K562 (cell line): ENCODE measurements at regions not wholly inside any gene's neighbourhood (a gene's known extent, or its start where the extent isn't known, plus 50 kb on each side); places are given as distances from the start of the nearest gene placed in this dataset.

Experiments
- CREB1 ChIP-seq, 2 experiments: sonication (generic) in 1 of 2; formaldehyde crosslinking in 1 of 2; IDR thresholded peaks; 2 replicates each; pipeline versions ENCODE4 v1.6.1 to v1.8.0; 2012 to 2022; ENCODE audit warnings: inconsistent platforms in 1 of 2, mild to moderate bottlenecking in 1 of 2, missing genetic modification reagents in 1 of 2, moderate library complexity in 1 of 2
- CTBP1 ChIP-seq: fragments of 450-650 bp; IDR thresholded peaks from 2 replicates; pipeline ENCODE4 v1.6.1; 2016; ENCODE audit warnings: borderline replicate concordance
- ETV6 ChIP-seq, 3 experiments: fragments of 150-350 bp in 1 of 3; sonication (generic) in 1 of 3; formaldehyde crosslinking in 1 of 3; IDR thresholded peaks; 2 replicates each; pipeline versions ENCODE4 v1.6.1 to v1.8.0; 2014 to 2022; ENCODE audit warnings: borderline replicate concordance in 2 of 3, low read depth in 2 of 3, antibody characterized with exemption in 1 of 3, low read length in 1 of 3, mild to moderate bottlenecking in 1 of 3, missing genetic modification reagents in 1 of 3
- NUFIP1 ChIP-seq: fragments of 450-650 bp; IDR thresholded peaks from 2 replicates; pipeline ENCODE4 v1.6.1; 2018; ENCODE audit not compliant: partially characterized antibody
- RFX1 ChIP-seq: fragments of 450-650 bp; IDR thresholded peaks from 2 replicates; pipeline ENCODE4 v1.6.1; 2016; ENCODE audit warnings: mild to moderate bottlenecking, moderate library complexity
- SMAD2 ChIP-seq: fragments of 150-350 bp; IDR thresholded peaks from 2 replicates; pipeline ENCODE4 v1.6.1; 2014; ENCODE audit warnings: low read depth, mild to moderate bottlenecking, low read length
- SP1 ChIP-seq: sonication (generic); formaldehyde crosslinking; IDR thresholded peaks from 2 replicates; pipeline ENCODE4 v1.8.1; 2022; ENCODE audit warnings: mild to moderate bottlenecking, missing genetic modification reagents
- TRIM25 ChIP-seq: fragments of 450-650 bp; IDR thresholded peaks from 2 replicates; pipeline ENCODE4 v1.7.0; 2016; ENCODE audit warnings: borderline replicate concordance
- ZNF140 ChIP-seq: fragments of 250-450 bp; sonication (Bioruptor Pico); IDR thresholded peaks from 2 replicates; pipeline ENCODE4 v1.8.0; 2021; ENCODE audit warnings: moderate library complexity, mild to moderate bottlenecking, inconsistent platforms
- ZNF282 ChIP-seq: sonication (generic); formaldehyde crosslinking; IDR thresholded peaks from 2 replicates; pipeline ENCODE4 v1.8.1; 2023; ENCODE audit warnings: missing genetic modification reagents
- ZNF76 ChIP-seq: fragments of 250-450 bp; sonication (Bioruptor Pico); IDR thresholded peaks from 2 replicates; pipeline ENCODE4 v1.4.0; 2020; ENCODE audit warnings: mild to moderate bottlenecking, moderate library complexity, borderline replicate concordance
- TF ChIP-seq, protein P1 (sequence below): sonication (generic); formaldehyde crosslinking; IDR thresholded peaks from 2 replicates; pipeline ENCODE4 v1.4.0; 2020; ENCODE audit warnings: mild to moderate bottlenecking, missing genetic modification reagents
- TF ChIP-seq, protein P2 (sequence below): fragments of 200-600 bp; sonication (generic); IDR thresholded peaks from one replicate; pipeline ENCODE4 v1.6.1; 2012; ENCODE audit warnings: mild to moderate bottlenecking, low read depth, low read length, inconsistent platforms
- TF ChIP-seq, protein P3 (sequence below): fragments of 150-350 bp; conservative IDR thresholded peaks from 2 replicates; pipeline ENCODE4 v1.6.1; 2014; ENCODE audit warnings: low read length

DNA sequence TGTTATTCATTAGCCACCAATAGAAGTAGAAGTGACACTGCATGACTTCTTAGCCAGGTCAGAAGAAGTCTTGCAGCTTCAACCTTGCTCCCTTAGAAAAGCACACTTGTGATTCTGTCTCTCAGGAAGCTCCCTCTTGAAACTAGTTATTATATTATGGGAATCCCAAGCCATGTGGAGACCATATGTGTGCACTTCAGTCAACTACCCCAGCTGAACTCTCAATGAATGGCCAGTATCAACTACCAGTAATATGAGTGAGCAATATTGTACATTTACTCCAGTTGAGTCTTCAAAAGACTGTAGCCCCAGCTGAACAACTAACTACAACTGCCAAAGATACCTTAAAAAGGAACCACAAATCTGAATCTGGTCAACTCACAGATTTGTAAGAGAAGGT, 77.1 kb upstream of the GABRA3 start:
- TF ChIP-seq RFX1 (no peak), ZNF76 (CRISPR knock-in tag) (no peak), CTBP1 (no peak), SMAD2 (no peak), NUFIP1 (no peak), SP1 (CRISPR knock-in tag) (no peak), CREB1 (IDR thresholded peaks at IDR 0.05) (no peak), CREB1 (CRISPR knock-in tag; IDR thresholded peaks at IDR 0.05) (no peak), TRIM25 (no peak), ZNF282 (CRISPR knock-in tag) (no peak), ZNF140 (no peak), ETV6 (IDR thresholded peaks at IDR 0.05; ENCODE audit: borderline replicate concordance in 1 of 2, low read depth in 2 of 2, low read length in 1 of 2) (no peak), ETV6 (CRISPR knock-in tag; IDR thresholded peaks at IDR 0.05; ENCODE audit: borderline replicate concordance) (no peak)
- TF ChIP-seq, protein P1, sequence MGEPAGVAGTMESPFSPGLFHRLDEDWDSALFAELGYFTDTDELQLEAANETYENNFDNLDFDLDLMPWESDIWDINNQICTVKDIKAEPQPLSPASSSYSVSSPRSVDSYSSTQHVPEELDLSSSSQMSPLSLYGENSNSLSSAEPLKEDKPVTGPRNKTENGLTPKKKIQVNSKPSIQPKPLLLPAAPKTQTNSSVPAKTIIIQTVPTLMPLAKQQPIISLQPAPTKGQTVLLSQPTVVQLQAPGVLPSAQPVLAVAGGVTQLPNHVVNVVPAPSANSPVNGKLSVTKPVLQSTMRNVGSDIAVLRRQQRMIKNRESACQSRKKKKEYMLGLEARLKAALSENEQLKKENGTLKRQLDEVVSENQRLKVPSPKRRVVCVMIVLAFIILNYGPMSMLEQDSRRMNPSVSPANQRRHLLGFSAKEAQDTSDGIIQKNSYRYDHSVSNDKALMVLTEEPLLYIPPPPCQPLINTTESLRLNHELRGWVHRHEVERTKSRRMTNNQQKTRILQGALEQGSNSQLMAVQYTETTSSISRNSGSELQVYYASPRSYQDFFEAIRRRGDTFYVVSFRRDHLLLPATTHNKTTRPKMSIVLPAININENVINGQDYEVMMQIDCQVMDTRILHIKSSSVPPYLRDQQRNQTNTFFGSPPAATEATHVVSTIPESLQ (CRISPR knock-in tag) = no peak
- TF ChIP-seq, protein P2, sequence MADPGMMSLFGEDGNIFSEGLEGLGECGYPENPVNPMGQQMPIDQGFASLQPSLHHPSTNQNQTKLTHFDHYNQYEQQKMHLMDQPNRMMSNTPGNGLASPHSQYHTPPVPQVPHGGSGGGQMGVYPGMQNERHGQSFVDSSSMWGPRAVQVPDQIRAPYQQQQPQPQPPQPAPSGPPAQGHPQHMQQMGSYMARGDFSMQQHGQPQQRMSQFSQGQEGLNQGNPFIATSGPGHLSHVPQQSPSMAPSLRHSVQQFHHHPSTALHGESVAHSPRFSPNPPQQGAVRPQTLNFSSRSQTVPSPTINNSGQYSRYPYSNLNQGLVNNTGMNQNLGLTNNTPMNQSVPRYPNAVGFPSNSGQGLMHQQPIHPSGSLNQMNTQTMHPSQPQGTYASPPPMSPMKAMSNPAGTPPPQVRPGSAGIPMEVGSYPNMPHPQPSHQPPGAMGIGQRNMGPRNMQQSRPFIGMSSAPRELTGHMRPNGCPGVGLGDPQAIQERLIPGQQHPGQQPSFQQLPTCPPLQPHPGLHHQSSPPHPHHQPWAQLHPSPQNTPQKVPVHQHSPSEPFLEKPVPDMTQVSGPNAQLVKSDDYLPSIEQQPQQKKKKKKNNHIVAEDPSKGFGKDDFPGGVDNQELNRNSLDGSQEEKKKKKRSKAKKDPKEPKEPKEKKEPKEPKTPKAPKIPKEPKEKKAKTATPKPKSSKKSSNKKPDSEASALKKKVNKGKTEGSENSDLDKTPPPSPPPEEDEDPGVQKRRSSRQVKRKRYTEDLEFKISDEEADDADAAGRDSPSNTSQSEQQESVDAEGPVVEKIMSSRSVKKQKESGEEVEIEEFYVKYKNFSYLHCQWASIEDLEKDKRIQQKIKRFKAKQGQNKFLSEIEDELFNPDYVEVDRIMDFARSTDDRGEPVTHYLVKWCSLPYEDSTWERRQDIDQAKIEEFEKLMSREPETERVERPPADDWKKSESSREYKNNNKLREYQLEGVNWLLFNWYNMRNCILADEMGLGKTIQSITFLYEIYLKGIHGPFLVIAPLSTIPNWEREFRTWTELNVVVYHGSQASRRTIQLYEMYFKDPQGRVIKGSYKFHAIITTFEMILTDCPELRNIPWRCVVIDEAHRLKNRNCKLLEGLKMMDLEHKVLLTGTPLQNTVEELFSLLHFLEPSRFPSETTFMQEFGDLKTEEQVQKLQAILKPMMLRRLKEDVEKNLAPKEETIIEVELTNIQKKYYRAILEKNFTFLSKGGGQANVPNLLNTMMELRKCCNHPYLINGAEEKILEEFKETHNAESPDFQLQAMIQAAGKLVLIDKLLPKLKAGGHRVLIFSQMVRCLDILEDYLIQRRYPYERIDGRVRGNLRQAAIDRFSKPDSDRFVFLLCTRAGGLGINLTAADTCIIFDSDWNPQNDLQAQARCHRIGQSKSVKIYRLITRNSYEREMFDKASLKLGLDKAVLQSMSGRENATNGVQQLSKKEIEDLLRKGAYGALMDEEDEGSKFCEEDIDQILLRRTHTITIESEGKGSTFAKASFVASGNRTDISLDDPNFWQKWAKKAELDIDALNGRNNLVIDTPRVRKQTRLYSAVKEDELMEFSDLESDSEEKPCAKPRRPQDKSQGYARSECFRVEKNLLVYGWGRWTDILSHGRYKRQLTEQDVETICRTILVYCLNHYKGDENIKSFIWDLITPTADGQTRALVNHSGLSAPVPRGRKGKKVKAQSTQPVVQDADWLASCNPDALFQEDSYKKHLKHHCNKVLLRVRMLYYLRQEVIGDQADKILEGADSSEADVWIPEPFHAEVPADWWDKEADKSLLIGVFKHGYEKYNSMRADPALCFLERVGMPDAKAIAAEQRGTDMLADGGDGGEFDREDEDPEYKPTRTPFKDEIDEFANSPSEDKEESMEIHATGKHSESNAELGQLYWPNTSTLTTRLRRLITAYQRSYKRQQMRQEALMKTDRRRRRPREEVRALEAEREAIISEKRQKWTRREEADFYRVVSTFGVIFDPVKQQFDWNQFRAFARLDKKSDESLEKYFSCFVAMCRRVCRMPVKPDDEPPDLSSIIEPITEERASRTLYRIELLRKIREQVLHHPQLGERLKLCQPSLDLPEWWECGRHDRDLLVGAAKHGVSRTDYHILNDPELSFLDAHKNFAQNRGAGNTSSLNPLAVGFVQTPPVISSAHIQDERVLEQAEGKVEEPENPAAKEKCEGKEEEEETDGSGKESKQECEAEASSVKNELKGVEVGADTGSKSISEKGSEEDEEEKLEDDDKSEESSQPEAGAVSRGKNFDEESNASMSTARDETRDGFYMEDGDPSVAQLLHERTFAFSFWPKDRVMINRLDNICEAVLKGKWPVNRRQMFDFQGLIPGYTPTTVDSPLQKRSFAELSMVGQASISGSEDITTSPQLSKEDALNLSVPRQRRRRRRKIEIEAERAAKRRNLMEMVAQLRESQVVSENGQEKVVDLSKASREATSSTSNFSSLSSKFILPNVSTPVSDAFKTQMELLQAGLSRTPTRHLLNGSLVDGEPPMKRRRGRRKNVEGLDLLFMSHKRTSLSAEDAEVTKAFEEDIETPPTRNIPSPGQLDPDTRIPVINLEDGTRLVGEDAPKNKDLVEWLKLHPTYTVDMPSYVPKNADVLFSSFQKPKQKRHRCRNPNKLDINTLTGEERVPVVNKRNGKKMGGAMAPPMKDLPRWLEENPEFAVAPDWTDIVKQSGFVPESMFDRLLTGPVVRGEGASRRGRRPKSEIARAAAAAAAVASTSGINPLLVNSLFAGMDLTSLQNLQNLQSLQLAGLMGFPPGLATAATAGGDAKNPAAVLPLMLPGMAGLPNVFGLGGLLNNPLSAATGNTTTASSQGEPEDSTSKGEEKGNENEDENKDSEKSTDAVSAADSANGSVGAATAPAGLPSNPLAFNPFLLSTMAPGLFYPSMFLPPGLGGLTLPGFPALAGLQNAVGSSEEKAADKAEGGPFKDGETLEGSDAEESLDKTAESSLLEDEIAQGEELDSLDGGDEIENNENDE = no peak
- TF ChIP-seq, protein P3, sequence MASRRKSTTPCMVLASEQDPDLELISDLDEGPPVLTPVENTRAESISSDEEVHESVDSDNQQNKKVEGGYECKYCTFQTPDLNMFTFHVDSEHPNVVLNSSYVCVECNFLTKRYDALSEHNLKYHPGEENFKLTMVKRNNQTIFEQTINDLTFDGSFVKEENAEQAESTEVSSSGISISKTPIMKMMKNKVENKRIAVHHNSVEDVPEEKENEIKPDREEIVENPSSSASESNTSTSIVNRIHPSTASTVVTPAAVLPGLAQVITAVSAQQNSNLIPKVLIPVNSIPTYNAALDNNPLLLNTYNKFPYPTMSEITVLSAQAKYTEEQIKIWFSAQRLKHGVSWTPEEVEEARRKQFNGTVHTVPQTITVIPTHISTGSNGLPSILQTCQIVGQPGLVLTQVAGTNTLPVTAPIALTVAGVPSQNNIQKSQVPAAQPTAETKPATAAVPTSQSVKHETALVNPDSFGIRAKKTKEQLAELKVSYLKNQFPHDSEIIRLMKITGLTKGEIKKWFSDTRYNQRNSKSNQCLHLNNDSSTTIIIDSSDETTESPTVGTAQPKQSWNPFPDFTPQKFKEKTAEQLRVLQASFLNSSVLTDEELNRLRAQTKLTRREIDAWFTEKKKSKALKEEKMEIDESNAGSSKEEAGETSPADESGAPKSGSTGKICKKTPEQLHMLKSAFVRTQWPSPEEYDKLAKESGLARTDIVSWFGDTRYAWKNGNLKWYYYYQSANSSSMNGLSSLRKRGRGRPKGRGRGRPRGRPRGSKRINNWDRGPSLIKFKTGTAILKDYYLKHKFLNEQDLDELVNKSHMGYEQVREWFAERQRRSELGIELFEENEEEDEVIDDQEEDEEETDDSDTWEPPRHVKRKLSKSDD = no peak
